Hepatocyte (in vitro differentiated cells): ENCODE measurements at regions not wholly inside any gene's neighbourhood (a gene's known extent, or its start where the extent isn't known, plus 50 kb on each side); places are given as distances from the start of the nearest gene placed in this dataset.

Experiments used
- DNase-seq: peaks from one replicate; pipeline ENCODE4 v3.0.0-alpha.2; 2016; ENCODE audit warnings: low spot score
- H2AFZ ChIP-seq: fragments of 200-600 bp; sonication (generic); 2 replicates; pipeline ENCODE4 v1.6.0; 2016; ENCODE audit warnings: antibody characterized with exemption, mild to moderate bottlenecking
- H3K27ac ChIP-seq: fragments of 200-600 bp; sonication (generic); 2 replicates; pipeline ENCODE4 v1.5.1; 2016; ENCODE audit warnings: mild to moderate bottlenecking
- H3K27me3 ChIP-seq: fragments of 200-600 bp; sonication (generic); 2 replicates; pipeline ENCODE4 v1.6.1; 2016
- H3K36me3 ChIP-seq: fragments of 200-600 bp; sonication (generic); replicated peaks from 2 replicates; pipeline ENCODE4 v1.5.1; 2016; ENCODE audit warnings: low read depth; ENCODE audit not compliant: insufficient read depth
- H3K4me1 ChIP-seq: fragments of 200-600 bp; sonication (generic); 2 replicates; pipeline ENCODE4 v1.5.1; 2016; ENCODE audit warnings: mild to moderate bottlenecking, moderate library complexity; ENCODE audit not compliant: insufficient read depth
- H3K4me2 ChIP-seq: fragments of 200-600 bp; sonication (generic); 2 replicates; pipeline ENCODE4 v1.6.0; 2016
- H3K4me3 ChIP-seq: fragments of 200-600 bp; sonication (generic); 2 replicates; pipeline ENCODE4 v1.5.1; 2016; ENCODE audit warnings: mild to moderate bottlenecking
- H3K79me2 ChIP-seq: fragments of 200-600 bp; sonication (generic); 2 replicates; pipeline ENCODE4 v1.6.0; 2017; ENCODE audit warnings: mild to moderate bottlenecking
- H3K9me2 ChIP-seq: fragments of 200-600 bp; sonication (generic); replicated peaks from 2 replicates; pipeline ENCODE4 v1.6.0; 2017; ENCODE audit warnings: mild to moderate bottlenecking; ENCODE audit not compliant: insufficient read depth
- H3K9me3 ChIP-seq: fragments of 200-600 bp; sonication (generic); 2 replicates; pipeline ENCODE4 v1.5.1; 2016; ENCODE audit warnings: low read depth, mild to moderate bottlenecking
- H4K20me1 ChIP-seq: fragments of 200-600 bp; sonication (generic); 2 replicates; pipeline ENCODE4 v1.6.0; 2016; ENCODE audit warnings: mild to moderate bottlenecking; ENCODE audit not compliant: insufficient read depth, poor library complexity, severe bottlenecking
- CTCF ChIP-seq: fragments of 200-600 bp; sonication (generic); IDR thresholded peaks from 2 replicates; pipeline ENCODE4 v1.5.1; 2016; ENCODE audit warnings: antibody characterized with exemption, mild to moderate bottlenecking; ENCODE audit not compliant: poor library complexity
- EZH2 ChIP-seq: fragments of 200-600 bp; sonication (generic); IDR thresholded peaks from 2 replicates; pipeline ENCODE4 v1.6.1; 2016; ENCODE audit warnings: antibody characterized with exemption, mild to moderate bottlenecking, borderline replicate concordance
- EZH2phosphoT487 ChIP-seq: fragments of 200-600 bp; sonication (generic); IDR thresholded peaks from one replicate; pipeline ENCODE4 v1.6.1; 2018; ENCODE audit warnings: antibody characterized with exemption, mild to moderate bottlenecking, low read depth, moderate library complexity; ENCODE audit not compliant: unreplicated experiment, severe bottlenecking
- WGBS: methylation state at CpG from one replicate; pipeline ENCODE4 v1.1.6; 2016; ENCODE audit warnings: low lambda C conversion rate; ENCODE audit errors: missing lambda C conversion rate; 5-methylcytosine and 5-hydroxymethylcytosine counted together

GRCh38 chr4:93996895-93997294 is 168.3 kb downstream of the ATOH1 start:
- 77% methylated on average over 1 of the region's 1 CpG for WGBS
- Histone ChIP-seq H3K36me3 (no peaks in the 10 kb centered on the region), H3K4me3 (no peak overlapping the region), H3K9me3 (no peaks in the 10 kb centered on the region), H3K4me1 (no peaks in the 10 kb centered on the region), H3K9me2 (no peaks in the 10 kb centered on the region), H4K20me1 (no peaks in the 10 kb centered on the region), H3K4me2 (no peak overlapping the region), H3K79me2 (no peaks in the 10 kb centered on the region), H3K27me3 (no peaks in the 10 kb centered on the region), H2AFZ (no peak overlapping the region), H3K27ac (no peak overlapping the region)
- TF ChIP-seq EZH2 = no peak
- no peak for TF ChIP-seq EZH2phosphoT487
- TF ChIP-seq CTCF = no peak
- DNase-seq = no peak

GRCh38 chr4:94000559-94000958 is 172.0 kb downstream of the ATOH1 start:
- no peak overlapping the region for H3K27ac ChIP-seq
- no peaks in the 10 kb centered on the region for H4K20me1 ChIP-seq
- H3K79me2 ChIP-seq = no peaks in the 10 kb centered on the region
- no peak overlapping the region for H3K4me2 ChIP-seq
- no peak for DNase-seq
- H3K9me3 ChIP-seq = no peaks in the 10 kb centered on the region
- H3K27me3 ChIP-seq = no peaks in the 10 kb centered on the region
- no peak overlapping the region for H3K4me3 ChIP-seq
- WGBS = 69% methylated on average over 1 of the region's 1 CpG
- H3K36me3 ChIP-seq = no peaks in the 10 kb centered on the region
- H3K4me1 ChIP-seq = no peaks in the 10 kb centered on the region
- H2AFZ ChIP-seq = no peak overlapping the region
- no peak for TF ChIP-seq EZH2
- H3K9me2 ChIP-seq = no peaks in the 10 kb centered on the region

DNA sequence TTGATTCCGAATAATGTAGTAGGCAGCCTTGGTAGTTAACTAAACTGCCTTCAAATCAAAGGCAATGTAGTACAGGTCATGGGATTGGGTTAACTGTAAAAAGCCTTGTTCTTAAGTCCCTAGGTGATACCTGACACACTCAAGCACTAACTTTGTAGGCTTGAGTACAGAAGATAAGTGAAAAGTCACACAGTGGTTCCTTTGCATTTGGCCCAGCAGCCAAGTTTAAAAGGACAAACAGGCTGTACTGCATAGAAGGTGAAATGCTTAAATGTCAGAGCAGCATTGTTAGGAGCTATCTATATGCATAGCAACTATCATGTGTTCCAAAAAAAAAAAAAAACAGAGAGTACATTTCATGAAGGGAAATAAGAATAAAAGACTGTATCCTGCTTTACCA is 178.4 kb downstream of the ATOH1 start:
- no peak overlapping the region for H3K4me3 ChIP-seq
- H3K9me2 ChIP-seq = no peaks in the 10 kb centered on the region
- no peaks in the 10 kb centered on the region for H3K36me3 ChIP-seq
- H3K4me2 ChIP-seq = no peak overlapping the region
- no peaks in the 10 kb centered on the region for H3K79me2 ChIP-seq
- H4K20me1 ChIP-seq = no peaks in the 10 kb centered on the region
- no peak for DNase-seq
- no peaks in the 10 kb centered on the region for H3K9me3 ChIP-seq
- no peak overlapping the region for H3K27ac ChIP-seq
- no peak overlapping the region for H2AFZ ChIP-seq
- H3K4me1 ChIP-seq = no peaks in the 10 kb centered on the region
- 79% methylated on average over 1 of the region's 1 CpG for WGBS
- no peaks in the 10 kb centered on the region for H3K27me3 ChIP-seq
- TF ChIP-seq EZH2phosphoT487 (no peak), EZH2 (no peak), CTCF (no peak)

GRCh38 chr4:94011190-94011589 is 182.6 kb downstream of the ATOH1 start:
- no peaks in the 10 kb centered on the region for H4K20me1 ChIP-seq
- H3K79me2 ChIP-seq = no peaks in the 10 kb centered on the region
- H3K27ac ChIP-seq = no peak overlapping the region
- H3K27me3 ChIP-seq = no peaks in the 10 kb centered on the region
- no peak overlapping the region for H2AFZ ChIP-seq
- DNase-seq = no peak
- no peak overlapping the region for H3K4me2 ChIP-seq
- no peaks in the 10 kb centered on the region for H3K36me3 ChIP-seq
- TF ChIP-seq EZH2phosphoT487 = no peak
- TF ChIP-seq CTCF = no peak
- no peak for TF ChIP-seq EZH2
- WGBS = 49% methylated on average over 2 of the region's 2 CpGs
- H3K9me3 ChIP-seq = no peaks in the 10 kb centered on the region
- H3K4me1 ChIP-seq = no peaks in the 10 kb centered on the region
- no peak overlapping the region for H3K4me3 ChIP-seq
- H3K9me2 ChIP-seq = no peaks in the 10 kb centered on the region
